SHP77 (cell line): ENCODE measurements at regions not wholly inside any gene's neighbourhood (a gene's known extent, or its start where the extent isn't known, plus 50 kb on each side); places are given as distances from the start of the nearest gene placed in this dataset.

ENCODE experiments used
- DNase-seq, 2 experiments: peaks; one replicate each; lab custom pipeline; 2025; lab: John Stamatoyannopoulos, UW

DNA sequence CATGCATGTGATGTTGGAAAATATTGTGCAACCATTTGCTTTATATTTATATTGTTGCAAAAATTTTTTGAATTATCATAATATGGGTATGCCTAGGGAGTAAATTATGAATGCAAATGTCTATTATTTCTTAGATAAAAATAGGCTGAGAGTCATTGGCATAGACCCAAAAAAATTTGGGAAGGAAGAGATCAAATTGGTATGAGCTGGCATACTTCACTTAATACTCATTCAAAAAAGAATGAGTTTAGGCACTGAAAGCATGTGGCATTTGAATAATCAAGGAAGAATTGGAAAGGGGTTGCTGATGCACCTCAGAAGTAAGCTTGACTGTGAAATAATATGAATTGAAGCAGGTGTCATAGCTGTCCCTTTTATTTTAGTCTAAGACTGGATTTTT lies 764.0 kb upstream of the DPPA4 start:
- DNase-seq = no peak

DNA sequence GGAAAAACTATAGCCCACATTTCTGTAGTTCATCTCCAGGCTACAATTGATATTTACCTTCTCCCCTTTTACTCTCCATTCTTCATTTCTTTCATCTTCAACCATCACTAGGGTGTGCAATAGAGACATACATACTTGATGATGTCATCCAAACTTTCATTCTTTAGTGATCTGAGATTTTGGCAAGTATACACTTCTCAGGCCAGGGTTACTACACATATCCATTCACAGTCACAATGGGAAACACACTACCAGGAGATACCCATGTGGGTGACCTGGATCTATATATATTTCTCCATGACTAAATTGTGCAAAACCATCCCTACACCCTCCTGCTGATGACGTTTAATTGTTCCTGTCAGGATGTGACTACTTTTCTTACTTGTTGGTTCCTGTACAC lies 769.5 kb upstream of the DPPA4 start:
- no peak for DNase-seq

- no peak for DNase-seq
Observed at GRCh38 chr3:110123946-110124345, 786.6 kb upstream of the DPPA4 start.

- no peak for DNase-seq
Observed at GRCh38 chr3:110126065-110126464, 788.7 kb upstream of the DPPA4 start.

DNA sequence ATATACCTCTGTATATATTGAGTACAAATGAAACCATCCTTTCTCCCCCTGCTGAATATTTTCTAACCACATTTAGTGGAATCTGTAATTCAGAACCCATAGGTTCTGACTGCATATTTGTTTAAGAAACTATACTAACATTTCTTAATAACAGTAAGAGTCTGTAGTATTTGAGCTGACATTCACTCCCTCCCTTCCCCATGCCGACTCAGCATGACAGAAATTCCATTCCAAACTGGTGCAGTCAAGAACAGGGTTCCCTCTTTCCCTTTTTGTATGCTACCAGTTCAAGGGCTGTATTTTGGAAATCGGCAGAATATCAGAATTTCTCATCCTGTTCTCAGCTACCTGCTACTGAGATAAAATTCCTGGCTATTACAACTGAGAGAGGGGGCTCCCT lies 796.6 kb upstream of the DPPA4 start:
- DNase-seq = no peak

GRCh38 chr3:110139048-110139447 lies 801.7 kb upstream of the DPPA4 start:
- DNase-seq = no peak

DNA sequence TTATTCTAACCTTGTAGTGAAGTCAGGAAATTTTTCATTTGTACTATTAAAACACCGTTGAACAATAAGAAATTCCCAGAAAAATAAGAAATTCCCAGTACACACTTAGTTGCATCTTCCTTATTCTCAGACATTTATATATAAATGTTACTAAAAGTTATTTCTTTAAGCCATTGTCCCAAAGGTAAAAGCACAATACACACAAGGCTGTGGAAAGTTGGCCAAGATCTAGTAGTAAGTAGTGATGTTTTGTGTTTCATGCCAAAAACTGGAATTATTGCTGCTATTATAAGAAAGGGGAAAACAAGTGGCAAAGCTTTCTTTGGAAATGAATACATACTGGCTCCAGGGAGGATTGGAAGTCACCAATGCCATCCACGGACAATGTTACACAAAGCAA lies 802.5 kb upstream of the DPPA4 start:
- DNase-seq = no peak

DNA sequence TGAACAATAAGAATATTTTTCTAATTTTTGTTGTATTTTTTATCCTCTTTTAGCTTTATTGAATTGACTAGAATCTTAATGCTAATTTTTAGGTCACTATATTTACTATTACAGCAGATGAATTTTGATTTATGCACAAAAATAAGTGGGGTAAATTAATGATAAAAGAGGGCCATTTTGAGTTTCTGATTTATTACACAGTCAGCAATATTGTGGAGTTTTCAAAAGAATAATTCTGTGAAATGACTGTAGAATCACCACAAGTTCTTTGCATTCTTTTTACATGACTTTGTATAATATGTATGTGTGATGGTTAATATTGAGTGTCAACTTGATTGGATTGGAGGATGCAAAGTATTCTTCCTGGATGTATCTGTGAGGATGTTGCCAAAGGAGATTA lies 812.4 kb upstream of the DPPA4 start:
- DNase-seq = no peak

- DNase-seq = no peak
Observed at GRCh38 chr3:110157221-110157620, 819.9 kb upstream of the DPPA4 start.

GRCh38 chr3:110164632-110165369 lies 827.5 kb upstream of the DPPA4 start:
- no peak for DNase-seq

GRCh38 chr3:110165370-110165743 lies 828.0 kb upstream of the DPPA4 start:
- DNase-seq = no peak

- DNase-seq = no peak
Observed at GRCh38 chr3:110165753-110166152, 828.4 kb upstream of the DPPA4 start.

DNA sequence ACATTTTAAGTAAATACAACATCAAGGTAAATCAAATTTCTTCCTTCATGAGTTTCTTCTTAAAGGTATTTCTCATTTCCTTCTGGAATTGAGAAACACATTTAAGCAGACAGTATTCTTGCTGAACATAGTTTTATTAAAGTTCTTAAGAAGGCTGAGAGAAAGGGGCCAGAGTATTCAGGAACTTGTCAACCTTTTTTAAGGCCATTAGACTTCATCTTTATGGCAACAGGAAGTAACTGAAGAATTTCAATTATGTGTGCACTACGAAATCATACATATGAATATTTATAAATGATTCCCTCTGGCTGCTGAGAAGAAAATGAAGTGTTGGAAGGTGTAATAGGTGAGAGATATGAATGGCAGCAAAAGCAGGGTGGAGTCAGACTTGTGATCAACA lies 829.4 kb upstream of the DPPA4 start:
- no peak for DNase-seq

DNA sequence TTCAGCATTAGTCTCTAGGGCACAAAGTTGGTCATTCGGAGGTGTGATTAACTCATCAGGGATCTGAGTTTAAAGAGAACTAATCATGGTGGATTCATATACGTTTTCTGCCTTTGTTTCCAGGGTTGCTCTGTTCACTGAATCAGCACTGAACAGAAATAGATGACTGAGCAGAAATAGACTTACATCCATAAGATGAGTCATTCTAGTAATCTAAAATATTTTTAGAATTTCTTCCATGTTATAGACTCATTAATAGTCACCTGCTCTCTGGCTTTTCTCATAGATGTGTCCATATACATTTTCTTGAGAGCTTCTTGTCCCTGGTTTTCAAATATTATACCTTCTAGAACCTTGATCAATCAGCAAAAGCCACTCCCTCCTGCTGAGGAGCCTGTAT lies 837.6 kb upstream of the DPPA4 start:
- no peak for DNase-seq

GRCh38 chr3:110178965-110179364 lies 841.6 kb upstream of the DPPA4 start:
- DNase-seq = no peak

- DNase-seq = no peak
Observed at GRCh38 chr3:110180733-110181132, 843.4 kb upstream of the DPPA4 start.

DNA sequence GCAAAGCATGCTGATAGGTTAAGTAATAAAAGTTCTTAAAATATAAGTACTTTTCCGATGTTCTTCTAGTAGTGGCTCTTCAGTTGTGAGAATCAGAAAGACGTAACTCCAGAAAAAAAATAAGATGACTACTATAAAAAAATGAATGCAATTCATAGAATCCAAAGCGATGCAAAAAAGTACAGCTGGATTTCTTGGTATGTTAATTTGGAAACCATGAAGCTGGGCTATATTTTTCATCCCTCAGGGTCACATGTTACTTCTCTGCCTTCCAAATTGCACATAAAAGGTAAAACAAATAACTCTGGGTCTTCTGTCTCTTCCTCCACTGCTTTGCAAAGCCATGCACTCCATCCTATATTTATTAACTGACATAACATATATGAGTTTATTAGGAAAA lies 843.9 kb upstream of the DPPA4 start:
- DNase-seq = no peak

GRCh38 chr3:110184536-110184935 lies 847.2 kb upstream of the DPPA4 start:
- DNase-seq = no peak

DNA sequence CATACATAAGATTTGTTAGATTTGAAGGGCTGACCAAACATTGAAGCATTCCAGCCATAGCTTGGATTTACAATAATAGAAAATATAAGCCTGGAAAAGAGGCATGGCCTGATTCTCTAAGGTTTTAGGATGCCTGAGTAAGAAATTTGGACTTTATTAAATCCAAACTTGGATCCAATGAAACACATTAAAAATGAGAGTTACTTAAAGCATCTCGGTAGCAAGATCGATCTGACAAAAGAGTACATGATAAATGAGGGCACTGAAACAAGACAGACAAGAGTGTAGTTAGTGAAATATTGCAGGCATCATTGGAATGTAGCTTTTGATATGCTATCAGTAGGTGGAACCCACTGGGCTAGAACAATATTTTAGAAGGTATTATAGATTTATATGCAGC lies 855.7 kb upstream of the DPPA4 start:
- DNase-seq = no peak

- DNase-seq = no peak
Observed at GRCh38 chr3:110198717-110199587, 861.6 kb upstream of the DPPA4 start.

- no peak for DNase-seq
Observed at GRCh38 chr3:110199588-110199943, 862.2 kb upstream of the DPPA4 start.

GRCh38 chr3:110210086-110210660 lies 861.4 kb upstream of the NECTIN3 start:
- no peak for DNase-seq

DNA sequence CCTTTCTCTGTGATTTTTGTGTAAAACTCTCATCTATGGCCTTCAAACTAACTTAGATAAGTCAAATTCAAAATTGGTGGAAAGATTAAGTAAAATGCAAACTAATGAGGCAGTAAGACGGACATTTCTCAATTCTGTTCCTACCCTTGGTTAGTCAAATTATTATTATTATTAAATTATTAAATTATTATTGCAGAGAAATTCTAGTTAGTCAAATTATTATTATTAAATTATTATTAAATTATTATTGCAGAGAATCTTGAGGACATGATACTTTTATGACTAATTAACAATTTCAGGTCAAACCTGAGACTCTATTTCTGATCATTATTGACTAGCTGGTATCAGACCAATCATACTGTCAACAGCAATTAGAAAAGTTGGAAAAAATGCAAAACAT lies 845.0 kb upstream of the NECTIN3 start:
- no peak for DNase-seq
